H1 (cell line): ENCODE measurements at regions not wholly inside any gene's neighbourhood (a gene's known extent, or its start where the extent isn't known, plus 50 kb on each side); places are given as distances from the start of the nearest gene placed in this dataset.

Experiments
- CBX5 ChIP-seq: fragments of 300-800, 300-1000 bp; sonication (generic); IDR thresholded peaks from 2 replicates; pipeline ENCODE4 v1.7.1; 2016; ENCODE audit warnings: antibody characterized with exemption, low read length, low read depth
- CTBP2 ChIP-seq: IDR thresholded peaks from 2 replicates; pipeline ENCODE4 v1.7.0; 2011; ENCODE audit warnings: borderline replicate concordance, mild to moderate bottlenecking, moderate library complexity, mixed read lengths, low read length; ENCODE audit not compliant: insufficient read depth, insufficient read length
- POLR2A ChIP-seq, 2 experiments: IDR thresholded peaks; 1 replicate in 1 of 2; 2 replicates in 1 of 2; pipeline ENCODE4 v1.6.1; 2011; ENCODE audit warnings: low read depth in 2 of 2, low read length in 2 of 2, mild to moderate bottlenecking in 2 of 2; ENCODE audit errors: control extremely low read depth in 1 of 2
- SUZ12 ChIP-seq: fragments of 200-600 bp; sonication (generic); IDR thresholded peaks from 2 replicates; pipeline ENCODE4 v1.6.1; 2012; ENCODE audit warnings: mild to moderate bottlenecking, inconsistent platforms, low read length, moderate library complexity, mixed read lengths

DNA sequence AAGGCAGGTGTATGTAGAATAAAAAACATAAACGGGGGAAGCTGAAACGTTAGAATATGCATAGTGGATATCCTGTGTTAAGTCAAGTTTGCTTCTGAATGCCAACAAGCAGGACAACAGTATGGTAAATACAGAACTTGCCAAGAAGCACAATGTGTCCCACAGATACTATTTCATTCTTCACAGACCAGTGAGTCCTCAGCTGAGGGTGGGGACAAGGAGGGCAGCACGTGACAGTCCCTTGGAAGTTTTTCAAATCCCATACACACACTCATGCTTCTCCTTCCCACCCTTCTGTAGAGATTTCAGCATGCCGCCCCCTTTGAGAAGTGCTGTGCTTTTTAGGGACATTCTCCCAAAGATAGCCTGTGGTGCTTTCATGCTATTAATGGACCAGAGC is 268.5 kb upstream of the ECI2 start (continued):
- TF ChIP-seq CTBP2, result no peak
- TF ChIP-seq SUZ12, result no peak
- no peak for TF ChIP-seq CBX5
- no peak for TF ChIP-seq POLR2A (IDR thresholded peaks at IDR 0.05; ENCODE audit: control extremely low read depth in 1 of 2, low read depth in 2 of 2, low read length in 2 of 2)
